PFSK-1 (cell line): ENCODE measurements at regions not wholly inside any gene's neighbourhood (a gene's known extent, or its start where the extent isn't known, plus 50 kb on each side); places are given as distances from the start of the nearest gene placed in this dataset.

Experiments used
- FOXP2 ChIP-seq: optimal IDR thresholded peaks from 2 replicates; pipeline ENCODE3; 2011; ENCODE audit warnings: borderline replicate concordance, control low read depth, inconsistent platforms; ENCODE audit not compliant: insufficient read depth; ENCODE audit errors: extremely low read length, extremely low read depth
- POLR2AphosphoS5 ChIP-seq: IDR thresholded peaks from 2 replicates; pipeline ENCODE4 v1.6.1; 2012; ENCODE audit warnings: low read depth, mild to moderate bottlenecking, control low read depth, low read length, moderate library complexity
- REST ChIP-seq, 2 experiments: IDR thresholded peaks; 2 replicates each; pipeline versions ENCODE4 v1.6.1 to v1.8.0; 2011 to 2012; ENCODE audit warnings: low read depth in 2 of 2, low read length in 2 of 2, control low read depth in 1 of 2, inconsistent platforms in 1 of 2, mild to moderate bottlenecking in 1 of 2, moderate library complexity in 1 of 2; ENCODE audit not compliant: insufficient read depth in 1 of 2
- SIN3A ChIP-seq: IDR thresholded peaks from 2 replicates; pipeline ENCODE4 v1.6.1; 2012; ENCODE audit warnings: mild to moderate bottlenecking, low read length, moderate library complexity, borderline replicate concordance; ENCODE audit not compliant: insufficient read depth
- TAF1 ChIP-seq: IDR thresholded peaks from 2 replicates; pipeline ENCODE4 v1.6.1; 2012; ENCODE audit warnings: low read length, control low read depth, borderline replicate concordance; ENCODE audit not compliant: insufficient read depth

- TF ChIP-seq REST (IDR thresholded peaks at IDR 0.05; ENCODE audit: insufficient read depth in 1 of 2, low read depth in 2 of 2, low read length in 2 of 2) (no peak), TAF1 (no peak)
These were observed 1140.5 kb upstream of the CNTN5 start for GRCh38 chr11:97880209-97880608.

GRCh38 chr11:97883086-97883485, 1137.7 kb upstream of the CNTN5 start:
- TF ChIP-seq POLR2AphosphoS5 (no peak), REST (IDR thresholded peaks at IDR 0.05; ENCODE audit: insufficient read depth in 1 of 2, low read depth in 2 of 2, low read length in 2 of 2) (no peak)

GRCh38 chr11:97888641-97889040, 1132.1 kb upstream of the CNTN5 start:
- TF ChIP-seq POLR2AphosphoS5 (no peak), FOXP2 (no peak), SIN3A (no peak), TAF1 (no peak), REST (IDR thresholded peaks at IDR 0.05; ENCODE audit: insufficient read depth in 1 of 2, low read depth in 2 of 2, low read length in 2 of 2) (no peak)

- no peak for TF ChIP-seq TAF1
- TF ChIP-seq POLR2AphosphoS5, result no peak
- TF ChIP-seq FOXP2, result no peak
- no peak for TF ChIP-seq REST (IDR thresholded peaks at IDR 0.05; ENCODE audit: insufficient read depth in 1 of 2, low read depth in 2 of 2, low read length in 2 of 2)
- no peak for TF ChIP-seq SIN3A
These were observed 1130.3 kb upstream of the CNTN5 start for GRCh38 chr11:97890466-97890865.

GRCh38 chr11:97893612-97894011, 1127.1 kb upstream of the CNTN5 start:
- TF ChIP-seq SIN3A, result no peak
- TF ChIP-seq REST (IDR thresholded peaks at IDR 0.05; ENCODE audit: insufficient read depth in 1 of 2, low read depth in 2 of 2, low read length in 2 of 2), result no peak
- TF ChIP-seq FOXP2, result no peak
- TF ChIP-seq POLR2AphosphoS5, result no peak
- TF ChIP-seq TAF1, result no peak
